Panc1 (cell line): ENCODE measurements at regions not wholly inside any gene's neighbourhood (a gene's known extent, or its start where the extent isn't known, plus 50 kb on each side); places are given as distances from the start of the nearest gene placed in this dataset.

Source experiments
- CTCF ChIP-seq: fragments of 450-650 bp; IDR thresholded peaks from 2 replicates; pipeline ENCODE4 v1.5.1; 2017; ENCODE audit warnings: mild to moderate bottlenecking
- POLR2AphosphoS5 ChIP-seq: IDR thresholded peaks from 2 replicates; pipeline ENCODE4 v1.6.1; 2012; ENCODE audit warnings: mild to moderate bottlenecking, low read depth, low read length, moderate library complexity
- REST ChIP-seq, 2 experiments: IDR thresholded peaks; 2 replicates each; pipeline ENCODE4 v1.6.1; 2011 to 2012; ENCODE audit warnings: low read depth in 2 of 2, control low read depth in 1 of 2, low read length in 1 of 2, mild to moderate bottlenecking in 1 of 2, moderate library complexity in 1 of 2; ENCODE audit not compliant: insufficient read depth in 1 of 2
- SIN3A ChIP-seq: IDR thresholded peaks from 2 replicates; pipeline ENCODE4 v1.6.1; 2012; ENCODE audit warnings: low read depth, mild to moderate bottlenecking, low read length, moderate library complexity, borderline replicate concordance; ENCODE audit not compliant: insufficient read depth
- TCF7L2 ChIP-seq: IDR thresholded peaks from 2 replicates; pipeline ENCODE4 v1.6.1; 2011; ENCODE audit warnings: mild to moderate bottlenecking, low read depth, low read length, inconsistent platforms

- TF ChIP-seq CTCF (no peak), TCF7L2 (no peak), POLR2AphosphoS5 (no peak), SIN3A (no peak), REST (IDR thresholded peaks at IDR 0.05; ENCODE audit: insufficient read depth in 1 of 2, low read depth in 2 of 2, low read length in 1 of 2) (no peak)
Measured at GRCh38 chr9:89940625-89941024, 335.8 kb downstream of the GADD45G start.
